Lung (tissue), 11 donors: ENCODE measurements at regions not wholly inside any gene's neighbourhood (a gene's known extent, or its start where the extent isn't known, plus 50 kb on each side); places are given as distances from the start of the nearest gene placed in this dataset.
A peak's percentile ranks its signal among the peaks of the same experiment; 100 is the strongest.
"Not testable (repeated sequence)": the region's sequence is repeated elsewhere in the genome, so short reads cannot be mapped to it uniquely, and the experiment has no call there.

Source experiments
- ATAC-seq: fragments of 200-7000 bp; cut with Tn5 transposase; one replicate; pipeline ENCODE4 v1.9.1; 2020; ENCODE audit warnings: moderate number of reproducible peaks; ENCODE audit not compliant: insufficient read depth, low FRiP score
- DNase-seq, 3 donors: peaks; one replicate each; pipeline ENCODE4 v3.0.0-alpha.2; 2013 to 2017
- H3K27ac ChIP-seq, 2 donors: one replicate each; pipeline ENCODE4 v1.5.1; 2013; ENCODE audit warnings: mild to moderate bottlenecking in 2 of 2, moderate library complexity in 2 of 2, control low read depth in 1 of 2, inconsistent platforms in 1 of 2, low read depth in 1 of 2, low read length in 1 of 2
- H3K27me3 ChIP-seq, 3 donors: one replicate each; pipeline ENCODE4 v1.5.1; 2013; ENCODE audit warnings: low read length in 2 of 3; ENCODE audit not compliant: control insufficient read depth in 3 of 3, insufficient read depth in 3 of 3
- H3K36me3 ChIP-seq, 4 donors: one replicate each; pipeline ENCODE4 v1.5.1; 2013; ENCODE audit warnings: low read length in 4 of 4, mild to moderate bottlenecking in 1 of 4, moderate library complexity in 1 of 4; ENCODE audit not compliant: control insufficient read depth in 4 of 4, insufficient read depth in 4 of 4
- H3K4me1 ChIP-seq, 5 donors: one replicate each; pipeline ENCODE4 v1.5.1; 2013; ENCODE audit warnings: low read length in 5 of 5, mild to moderate bottlenecking in 2 of 5, moderate library complexity in 1 of 5; ENCODE audit not compliant: control insufficient read depth in 5 of 5, insufficient read depth in 5 of 5
- H3K4me3 ChIP-seq: one replicate; pipeline ENCODE4 v1.5.1; 2013; ENCODE audit warnings: mild to moderate bottlenecking, control low read depth, moderate library complexity
- H3K9ac ChIP-seq, 2 donors: one replicate each; pipeline ENCODE4 v1.5.1; 2013; ENCODE audit warnings: low read length in 2 of 2, control low read depth in 1 of 2; ENCODE audit not compliant: insufficient read depth in 1 of 2
- H3K9me3 ChIP-seq, 4 donors: one replicate each; pipeline ENCODE4 v1.5.1; 2013; ENCODE audit warnings: low read length in 3 of 4, mild to moderate bottlenecking in 1 of 4, moderate library complexity in 1 of 4; ENCODE audit not compliant: control insufficient read depth in 4 of 4, insufficient read depth in 3 of 4
- CTCF ChIP-seq: IDR thresholded peaks from 2 replicates; pipeline ENCODE4 v1.5.1; 2012; ENCODE audit warnings: mild to moderate bottlenecking; ENCODE audit errors: control extremely low read depth, extremely low read depth
- WGBS, 2 donors: extraction: QIAGEN DNeasy Blood & Tissue Kit; methylation state at CpG; one replicate each; pipeline ENCODE4 v1.1.7; 2013; 5-methylcytosine and 5-hydroxymethylcytosine counted together
- donor health status: control.
- donor health status: control.
- donor health status: Bipolar disorder and iron deficiency.
- donor health status: healthy.
- donor health status: DM: yes; HTN: yes; CAD: no.

- H3K4me1 ChIP-seq: peaks cover 0 to 3% (median 0%) of the 10 kb centered on the region in 5 donors
- peaks cover 0 to 13% (median 3%) of the 10 kb centered on the region in 4 donors for H3K9me3 ChIP-seq
- no peak overlapping the region for H3K4me3 ChIP-seq
- no peaks in the 10 kb centered on the region for H3K36me3 ChIP-seq
- no peaks in the 10 kb centered on the region for H3K27me3 ChIP-seq
- 86 to 89% methylated on average over 3 of the region's 3 CpGs for WGBS, 2 donors
- no peak overlapping the region for H3K9ac ChIP-seq
- ATAC-seq: no peak
- H3K27ac ChIP-seq: no peak overlapping the region
- DNase-seq: no peak
- TF ChIP-seq CTCF: no peak
Measured at GRCh38 chr6:55064711-55065420, 109.4 kb upstream of the HCRTR2 start.

- TF ChIP-seq CTCF: no peak
- no peak for ATAC-seq
- H3K27me3 ChIP-seq: no peaks in the 10 kb centered on the region
- WGBS, 2 donors: 15 to 23% methylated on average over 3 of the region's 3 CpGs
- no peaks in the 10 kb centered on the region for H3K36me3 ChIP-seq
- no peaks in the 10 kb centered on the region for H3K9me3 ChIP-seq
- no peak overlapping the region for H3K9ac ChIP-seq
- H3K4me3 ChIP-seq: no peak overlapping the region
- no peak overlapping the region for H3K27ac ChIP-seq
- peak; percentile 34 to 73 (median 70) for DNase-seq
- peaks cover 0 to 3% (median 0%) of the 10 kb centered on the region in 5 donors for H3K4me1 ChIP-seq
Measured at GRCh38 chr6:55069132-55069781, 105.1 kb upstream of the HCRTR2 start.

GRCh38 chr6:55082021-55082420 lies 92.3 kb upstream of the HCRTR2 start:
- WGBS, 2 donors: 86 to 95% methylated on average over 3 of the region's 3 CpGs

GRCh38 chr6:55088011-55088410 lies 86.3 kb upstream of the HCRTR2 start:
- not testable (repeated sequence) for DNase-seq, H3K4me1 ChIP-seq, H3K27ac ChIP-seq, H3K4me3 ChIP-seq, H3K9me3 ChIP-seq, H3K36me3 ChIP-seq, H3K9ac ChIP-seq, ATAC-seq, H3K27me3 ChIP-seq
- WGBS, 2 donors: 74 to 88% methylated on average over 6 of the region's 6 CpGs

More at GRCh38 chr6:55082021-55082420, 92.3 kb upstream of the HCRTR2 start:
- no peak overlapping the region for H3K9ac ChIP-seq
- H3K27me3 ChIP-seq: no peaks in the 10 kb centered on the region
- no peak overlapping the region for H3K4me3 ChIP-seq
- no peak for DNase-seq
- no peaks in the 10 kb centered on the region for H3K36me3 ChIP-seq
- no peak overlapping the region for H3K27ac ChIP-seq
- H3K9me3 ChIP-seq: peaks cover 0 to 2% (median 0%) of the 10 kb centered on the region in 4 donors
- H3K4me1 ChIP-seq: no peaks in the 10 kb centered on the region
- no peak for ATAC-seq
- TF ChIP-seq CTCF: no peak
